AG09309 (cell line): ENCODE measurements at regions not wholly inside any gene's neighbourhood (a gene's known extent, or its start where the extent isn't known, plus 50 kb on each side); places are given as distances from the start of the nearest gene placed in this dataset.

ENCODE experiments used
- DNase-seq: peaks from one replicate; pipeline ENCODE4 v3.0.0-alpha.2; 2010; ENCODE audit warnings: low read depth
- H3K4me3 ChIP-seq: 2 replicates; pipeline ENCODE4 v1.5.1; 2011; ENCODE audit warnings: mild to moderate bottlenecking, low read depth, low read length, moderate library complexity; ENCODE audit not compliant: control insufficient read depth
- TF ChIP-seq, protein P1 (sequence below): IDR thresholded peaks from 2 replicates; pipeline ENCODE4 v1.5.1; 2011; ENCODE audit warnings: mild to moderate bottlenecking, low read depth, low read length, inconsistent platforms; ENCODE audit not compliant: insufficient read depth, control insufficient read depth; ENCODE audit errors: missing control alignments

DNA sequence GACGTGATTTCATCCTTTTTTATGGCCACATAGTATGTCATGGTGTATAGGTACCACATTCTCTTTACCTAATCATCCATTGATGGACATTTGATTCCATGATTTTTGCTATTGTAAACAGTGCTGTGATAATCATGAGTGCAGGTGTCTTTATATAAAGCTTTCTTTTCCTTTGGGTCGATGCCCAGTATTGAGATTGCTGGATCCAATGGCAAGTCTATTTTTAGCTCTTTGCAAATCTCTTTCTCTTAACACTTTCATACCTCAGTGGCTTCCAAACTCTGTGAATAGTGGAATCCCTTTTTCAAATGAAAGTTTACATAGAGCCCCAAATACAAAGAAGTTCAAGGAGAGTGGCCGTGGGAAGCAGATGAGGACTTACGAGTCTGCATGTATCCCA is 105.8 kb upstream of the SPTLC3 start:
- no peak for DNase-seq
- no peak overlapping the region for H3K4me3 ChIP-seq
- TF ChIP-seq, protein P1, sequence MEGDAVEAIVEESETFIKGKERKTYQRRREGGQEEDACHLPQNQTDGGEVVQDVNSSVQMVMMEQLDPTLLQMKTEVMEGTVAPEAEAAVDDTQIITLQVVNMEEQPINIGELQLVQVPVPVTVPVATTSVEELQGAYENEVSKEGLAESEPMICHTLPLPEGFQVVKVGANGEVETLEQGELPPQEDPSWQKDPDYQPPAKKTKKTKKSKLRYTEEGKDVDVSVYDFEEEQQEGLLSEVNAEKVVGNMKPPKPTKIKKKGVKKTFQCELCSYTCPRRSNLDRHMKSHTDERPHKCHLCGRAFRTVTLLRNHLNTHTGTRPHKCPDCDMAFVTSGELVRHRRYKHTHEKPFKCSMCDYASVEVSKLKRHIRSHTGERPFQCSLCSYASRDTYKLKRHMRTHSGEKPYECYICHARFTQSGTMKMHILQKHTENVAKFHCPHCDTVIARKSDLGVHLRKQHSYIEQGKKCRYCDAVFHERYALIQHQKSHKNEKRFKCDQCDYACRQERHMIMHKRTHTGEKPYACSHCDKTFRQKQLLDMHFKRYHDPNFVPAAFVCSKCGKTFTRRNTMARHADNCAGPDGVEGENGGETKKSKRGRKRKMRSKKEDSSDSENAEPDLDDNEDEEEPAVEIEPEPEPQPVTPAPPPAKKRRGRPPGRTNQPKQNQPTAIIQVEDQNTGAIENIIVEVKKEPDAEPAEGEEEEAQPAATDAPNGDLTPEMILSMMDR, result no peak

DNA sequence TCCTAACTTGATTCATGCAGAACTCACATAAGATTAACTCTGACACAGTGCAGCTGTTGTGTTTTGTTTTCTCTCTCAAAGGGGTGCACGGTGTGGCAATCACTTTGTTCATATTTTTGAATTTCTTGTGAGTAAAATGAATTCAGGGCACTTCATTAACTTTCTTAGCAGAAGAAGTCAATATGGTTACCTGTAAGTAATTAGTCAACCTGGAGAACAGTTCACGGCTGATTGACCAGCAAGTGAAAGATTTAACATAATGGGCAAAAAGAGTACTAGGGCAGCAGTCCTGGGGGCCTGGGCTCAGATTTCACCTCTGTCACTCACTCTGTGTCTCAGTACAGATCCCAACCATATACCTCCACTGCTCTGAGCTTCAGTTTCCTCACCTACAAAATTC is 102.4 kb upstream of the SPTLC3 start:
- no peak for DNase-seq
- TF ChIP-seq, protein P1, result no peak
- no peak overlapping the region for H3K4me3 ChIP-seq

DNA sequence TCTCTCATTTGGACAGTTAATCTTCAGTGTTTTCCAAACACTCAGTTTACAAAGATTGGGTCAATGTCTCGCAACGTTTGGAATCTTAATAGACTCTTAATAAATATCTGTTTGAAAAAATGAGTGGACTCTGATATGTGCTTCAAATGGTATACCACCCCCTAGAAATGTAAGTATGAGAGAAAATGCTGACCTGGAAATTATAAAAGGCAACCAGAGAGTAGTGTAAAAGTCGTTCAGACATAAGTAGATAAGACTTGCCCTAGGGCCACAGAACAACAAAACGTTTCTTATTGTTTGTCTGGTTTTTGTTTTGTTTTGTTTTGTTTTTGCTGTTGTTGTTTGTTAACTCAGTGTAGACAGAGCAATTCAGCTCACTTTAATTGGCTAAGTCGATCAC is 97.4 kb upstream of the SPTLC3 start:
- TF ChIP-seq, protein P1, result no peak
- no peak overlapping the region for H3K4me3 ChIP-seq
- DNase-seq, result no peak

DNA sequence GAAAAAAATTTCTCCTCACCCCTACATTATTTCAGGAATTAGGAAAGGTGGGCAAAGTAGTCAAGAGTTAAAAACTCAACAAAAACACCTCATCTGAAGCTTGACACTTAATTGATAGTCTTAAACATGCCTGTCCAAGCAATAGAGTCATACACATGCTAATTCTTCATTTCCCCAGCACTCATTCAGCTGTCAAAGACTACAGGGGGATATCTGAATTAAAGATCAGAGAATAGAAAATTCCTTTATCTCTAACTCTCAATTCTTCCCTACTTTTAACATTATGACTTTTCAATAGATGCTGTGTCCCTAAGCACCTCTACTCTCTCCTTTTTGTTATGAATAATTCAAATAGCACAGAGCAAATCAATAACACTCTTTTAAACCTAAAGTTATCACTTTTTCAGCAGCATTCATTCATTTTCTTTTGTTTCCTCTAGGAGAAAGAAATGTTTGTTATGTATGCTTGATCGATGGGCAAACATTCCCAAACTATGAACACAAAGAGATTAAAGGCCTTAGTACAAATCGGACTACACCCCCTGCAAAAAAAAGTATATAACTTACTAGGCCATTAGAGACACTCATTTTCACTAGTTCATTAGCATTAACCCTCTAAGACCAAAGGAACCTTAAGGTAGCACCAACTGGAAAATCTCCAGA is 94.9 kb upstream of the SPTLC3 start:
- TF ChIP-seq, protein P1, result no peak
- no peak overlapping the region for H3K4me3 ChIP-seq

DNA sequence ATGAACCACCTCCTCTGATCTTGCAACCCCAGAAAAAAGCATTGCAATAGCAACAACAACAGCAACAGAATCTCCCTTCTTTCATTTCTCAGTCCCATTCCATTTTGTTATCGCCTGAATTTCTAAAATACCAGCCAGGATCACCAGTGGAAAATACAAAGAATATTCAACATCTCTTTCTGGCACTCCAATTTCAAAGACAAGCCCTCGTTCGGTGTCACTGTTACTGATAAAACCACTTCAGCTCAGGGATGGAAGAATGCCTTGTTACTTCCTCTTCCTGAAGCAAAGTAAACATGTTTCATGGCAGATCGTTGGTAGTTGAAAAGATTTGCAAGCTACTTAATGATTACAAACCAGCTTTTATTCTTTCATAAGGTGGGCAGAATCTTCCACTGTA is 94.0 kb upstream of the SPTLC3 start:
- H3K4me3 ChIP-seq, result no peak overlapping the region
- DNase-seq, result no peak
- TF ChIP-seq, protein P1, result no peak

More for the DNA sequence above, 94.9 kb upstream of the SPTLC3 start:
- DNase-seq, result no peak

DNA sequence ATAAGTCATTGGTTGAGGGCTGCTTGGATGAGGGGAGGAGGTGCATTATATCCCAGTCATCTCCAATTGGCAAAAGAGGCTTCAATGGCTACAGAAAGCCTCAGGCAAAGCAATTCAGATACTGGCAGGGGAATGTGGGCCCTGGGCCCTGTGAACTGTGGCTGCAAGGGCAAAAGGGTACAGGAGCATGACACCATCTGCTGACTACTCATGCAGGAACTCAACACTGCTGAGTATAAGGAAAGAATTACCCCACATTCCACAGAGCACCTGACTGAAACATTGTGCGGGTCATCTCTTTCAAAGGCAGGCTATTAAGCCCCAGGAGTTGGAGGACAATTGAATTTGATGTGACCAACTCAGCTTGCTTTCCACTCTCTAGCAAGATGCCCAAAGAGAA is 92.1 kb upstream of the SPTLC3 start:
- TF ChIP-seq, protein P1, result no peak
- no peak for DNase-seq
- no peak overlapping the region for H3K4me3 ChIP-seq
